Bronchial epithelial cell (primary cell): ENCODE measurements at regions not wholly inside any gene's neighbourhood (a gene's known extent, or its start where the extent isn't known, plus 50 kb on each side); places are given as distances from the start of the nearest gene placed in this dataset.
A peak's percentile ranks its signal among the peaks of the same experiment; 100 is the strongest.

Source experiments
- DNase-seq: peaks from one replicate; pipeline ENCODE4 v3.0.0-alpha.2; 2010; ENCODE audit warnings: low read depth
- FAIRE-seq: peaks from 2 replicates; lab custom pipeline; 2011; peaks lifted over from hg19 to GRCh38; lab: Jason Lieb, UNC
- H3K27me3 ChIP-seq: 2 replicates; pipeline ENCODE4 v1.5.1; 2011; ENCODE audit warnings: low read length; ENCODE audit not compliant: control insufficient read depth, insufficient read depth
- H3K36me3 ChIP-seq: 2 replicates; pipeline ENCODE4 v1.5.1; 2011; ENCODE audit warnings: low read length; ENCODE audit not compliant: control insufficient read depth, insufficient read depth
- H3K4me3 ChIP-seq: 2 replicates; pipeline ENCODE4 v1.5.1; 2011; ENCODE audit warnings: mild to moderate bottlenecking, low read depth, low read length, control low read depth
- CTCF ChIP-seq: IDR thresholded peaks from 2 replicates; pipeline ENCODE4 v1.5.1; 2011; ENCODE audit warnings: mild to moderate bottlenecking, moderate library complexity, low read length, control low read depth, inconsistent platforms; ENCODE audit not compliant: insufficient read depth, severe bottlenecking

GRCh38 chr10:29119374-29119773, 169.5 kb upstream of the LYZL1 start:
- no peak overlapping the region for H3K4me3 ChIP-seq
- no peak for FAIRE-seq

GRCh38 chr10:29120216-29120615, 168.7 kb upstream of the LYZL1 start:
- DNase-seq (peak; percentile 92), FAIRE-seq (no peak)
- no peak for TF ChIP-seq CTCF
- H3K36me3 ChIP-seq, result no peaks in the 10 kb centered on the region
- H3K4me3 ChIP-seq, result no peak overlapping the region
- no peaks in the 10 kb centered on the region for H3K27me3 ChIP-seq

More at GRCh38 chr10:29119374-29119773, 169.5 kb upstream of the LYZL1 start:
- TF ChIP-seq CTCF, result peak; percentile 25
- DNase-seq, result no peak
- H3K36me3 ChIP-seq, result no peaks in the 10 kb centered on the region
- H3K27me3 ChIP-seq, result no peaks in the 10 kb centered on the region

GRCh38 chr10:29124864-29125263, 164.0 kb upstream of the LYZL1 start:
- H3K27me3 ChIP-seq, result no peaks in the 10 kb centered on the region
- FAIRE-seq (no peak), DNase-seq (no peak)
- H3K36me3 ChIP-seq, result no peaks in the 10 kb centered on the region
- H3K4me3 ChIP-seq, result no peak overlapping the region
- TF ChIP-seq CTCF, result no peak

- Histone ChIP-seq H3K27me3 (no peaks in the 10 kb centered on the region), H3K4me3 (no peak overlapping the region), H3K36me3 (no peaks in the 10 kb centered on the region)
- DNase-seq, result no peak
- no peak for FAIRE-seq
- TF ChIP-seq CTCF, result no peak
Measured at GRCh38 chr10:29127037-29127700, 161.7 kb upstream of the LYZL1 start.

- H3K27me3 ChIP-seq, result no peaks in the 10 kb centered on the region
- no peak for DNase-seq
- H3K4me3 ChIP-seq, result no peak overlapping the region
- no peaks in the 10 kb centered on the region for H3K36me3 ChIP-seq
- FAIRE-seq, result no peak
- no peak for TF ChIP-seq CTCF
Measured at GRCh38 chr10:29127731-29128130, 161.1 kb upstream of the LYZL1 start.

- H3K4me3 ChIP-seq, result no peak overlapping the region
- DNase-seq, result peak; percentile 59
- FAIRE-seq, result no peak
- H3K27me3 ChIP-seq, result no peaks in the 10 kb centered on the region
- no peaks in the 10 kb centered on the region for H3K36me3 ChIP-seq
- peak; percentile 60 for TF ChIP-seq CTCF
Measured at GRCh38 chr10:29130190-29130673, 158.6 kb upstream of the LYZL1 start.
